ENCODE measurements at regions not wholly inside any gene's neighbourhood (a gene's known extent, or its start where the extent isn't known, plus 50 kb on each side); places are given as distances from the start of the nearest gene placed in this dataset.

GRCh38 chr22:49290711-49291110 is 537.0 kb downstream of the BRD1 start:
- TF ChIP-seq CTCF (IDR thresholded peaks at IDR 0.05; ENCODE audit: low read depth, low read length) (no peak), MAX (IDR thresholded peaks at IDR 0.05; ENCODE audit: low read depth, low read length) (no peak)

All from NB4 (cell line).